Rectal smooth muscle tissue (tissue), 1 donor: ENCODE measurements at regions not wholly inside any gene's neighbourhood (a gene's known extent, or its start where the extent isn't known, plus 50 kb on each side); places are given as distances from the start of the nearest gene placed in this dataset.
"Not testable (repeated sequence)": the region's sequence is repeated elsewhere in the genome, so short reads cannot be mapped to it uniquely, and the experiment has no call there.

ENCODE experiments used
- H3K27ac ChIP-seq: one replicate; pipeline ENCODE4 v1.7.0; 2013; ENCODE audit warnings: low read depth, low read length, inconsistent platforms
- H3K27me3 ChIP-seq: one replicate; pipeline ENCODE4 v1.7.0; 2013; ENCODE audit warnings: low read length; ENCODE audit not compliant: control insufficient read depth, insufficient read depth
- H3K36me3 ChIP-seq: one replicate; pipeline ENCODE4 v1.7.0; 2013; ENCODE audit warnings: low read length; ENCODE audit not compliant: control insufficient read depth, insufficient read depth
- H3K4me1 ChIP-seq: one replicate; pipeline ENCODE4 v1.7.0; 2013; ENCODE audit warnings: low read length; ENCODE audit not compliant: control insufficient read depth, insufficient read depth
- H3K4me3 ChIP-seq: one replicate; pipeline ENCODE4 v1.7.0; 2013; ENCODE audit warnings: low read length
- H3K9ac ChIP-seq: one replicate; pipeline ENCODE4 v1.7.0; 2013; ENCODE audit warnings: low read length

- Histone ChIP-seq H3K9ac (no peak overlapping the region), H3K36me3 (no peaks in the 10 kb centered on the region), H3K27me3 (no peaks in the 10 kb centered on the region), H3K4me1 (no peaks in the 10 kb centered on the region), H3K27ac (no peak overlapping the region), H3K4me3 (no peak overlapping the region)
Observed at GRCh38 chr2:175847128-175847527, 154.9 kb downstream of the LNPK start.

GRCh38 chr2:175844169-175844568 is 157.9 kb downstream of the LNPK start:
- Histone ChIP-seq H3K4me3 (no peak overlapping the region), H3K27ac (no peak overlapping the region), H3K4me1 (peaks cover 2% of the 10 kb centered on the region), H3K36me3 (no peaks in the 10 kb centered on the region), H3K27me3 (no peaks in the 10 kb centered on the region), H3K9ac (no peak overlapping the region)

- H3K4me3 ChIP-seq = no peak overlapping the region
- H3K9ac ChIP-seq = no peak overlapping the region
- H3K4me1 ChIP-seq = peaks cover 2% of the 10 kb centered on the region
- H3K27ac ChIP-seq = no peak overlapping the region
- no peaks in the 10 kb centered on the region for H3K27me3 ChIP-seq
- no peaks in the 10 kb centered on the region for H3K36me3 ChIP-seq
Observed at GRCh38 chr2:175843625-175844024, 158.4 kb downstream of the LNPK start.

GRCh38 chr2:175842996-175843395 is 159.1 kb downstream of the LNPK start:
- no peak overlapping the region for H3K4me3 ChIP-seq
- H3K27ac ChIP-seq = no peak overlapping the region
- H3K36me3 ChIP-seq = no peaks in the 10 kb centered on the region
- H3K9ac ChIP-seq = no peak overlapping the region
- H3K4me1 ChIP-seq = peaks cover 2% of the 10 kb centered on the region
- H3K27me3 ChIP-seq = no peaks in the 10 kb centered on the region

GRCh38 chr2:175840765-175841164 is 161.3 kb downstream of the LNPK start:
- H3K4me3 ChIP-seq, H3K27me3 ChIP-seq, H3K4me1 ChIP-seq, H3K36me3 ChIP-seq, H3K9ac ChIP-seq, H3K27ac ChIP-seq: not testable (repeated sequence)

- Histone ChIP-seq H3K4me1 (peaks cover 8% of the 10 kb centered on the region), H3K36me3 (no peaks in the 10 kb centered on the region), H3K4me3 (no peak overlapping the region), H3K27ac (no peak overlapping the region), H3K27me3 (no peaks in the 10 kb centered on the region), H3K9ac (no peak overlapping the region)
Observed at GRCh38 chr2:175840256-175840655, 161.8 kb downstream of the LNPK start.

GRCh38 chr2:175838979-175839378 is 163.1 kb downstream of the LNPK start:
- Histone ChIP-seq H3K36me3 (no peaks in the 10 kb centered on the region), H3K27me3 (no peaks in the 10 kb centered on the region), H3K4me1 (peaks cover 8% of the 10 kb centered on the region), H3K9ac (no peak overlapping the region), H3K27ac (no peak overlapping the region), H3K4me3 (no peak overlapping the region)

- no peak overlapping the region for H3K27ac ChIP-seq
- H3K4me1 ChIP-seq = peaks cover 8% of the 10 kb centered on the region
- no peaks in the 10 kb centered on the region for H3K27me3 ChIP-seq
- H3K36me3 ChIP-seq = no peaks in the 10 kb centered on the region
- no peak overlapping the region for H3K9ac ChIP-seq
- no peak overlapping the region for H3K4me3 ChIP-seq
Observed at GRCh38 chr2:175837046-175837445, 165.0 kb downstream of the LNPK start.

GRCh38 chr2:175836361-175836760 is 165.7 kb downstream of the LNPK start:
- peaks cover 8% of the 10 kb centered on the region for H3K4me1 ChIP-seq
- no peak overlapping the region for H3K9ac ChIP-seq
- no peaks in the 10 kb centered on the region for H3K27me3 ChIP-seq
- no peaks in the 10 kb centered on the region for H3K36me3 ChIP-seq
- H3K4me3 ChIP-seq = no peak overlapping the region
- no peak overlapping the region for H3K27ac ChIP-seq

GRCh38 chr2:175834477-175834876 is 167.6 kb downstream of the LNPK start:
- Histone ChIP-seq H3K9ac (no peak overlapping the region), H3K27me3 (no peaks in the 10 kb centered on the region), H3K4me3 (no peak overlapping the region), H3K27ac (no peak overlapping the region), H3K4me1 (peaks cover 6% of the 10 kb centered on the region), H3K36me3 (no peaks in the 10 kb centered on the region)

GRCh38 chr2:175832866-175833265 is 169.2 kb downstream of the LNPK start:
- Histone ChIP-seq H3K27ac (no peak overlapping the region), H3K36me3 (no peaks in the 10 kb centered on the region), H3K4me1 (peaks cover 6% of the 10 kb centered on the region), H3K27me3 (no peaks in the 10 kb centered on the region), H3K4me3 (no peak overlapping the region), H3K9ac (no peak overlapping the region)

GRCh38 chr2:175829741-175830140 is 172.3 kb downstream of the LNPK start:
- no peaks in the 10 kb centered on the region for H3K4me1 ChIP-seq
- H3K36me3 ChIP-seq = no peaks in the 10 kb centered on the region
- H3K4me3 ChIP-seq = no peak overlapping the region
- H3K27ac ChIP-seq = no peak overlapping the region
- H3K9ac ChIP-seq = no peak overlapping the region
- H3K27me3 ChIP-seq = no peaks in the 10 kb centered on the region

GRCh38 chr2:175827856-175828255 is 174.2 kb downstream of the LNPK start:
- H3K27me3 ChIP-seq = no peaks in the 10 kb centered on the region
- no peak overlapping the region for H3K9ac ChIP-seq
- H3K4me1 ChIP-seq = no peaks in the 10 kb centered on the region
- H3K27ac ChIP-seq = no peak overlapping the region
- H3K36me3 ChIP-seq = no peaks in the 10 kb centered on the region
- no peak overlapping the region for H3K4me3 ChIP-seq
